Hepatocyte (in vitro differentiated cells): ENCODE measurements at regions not wholly inside any gene's neighbourhood (a gene's known extent, or its start where the extent isn't known, plus 50 kb on each side); places are given as distances from the start of the nearest gene placed in this dataset.

Experiments used
- EZH2phosphoT487 ChIP-seq: fragments of 200-600 bp; sonication (generic); IDR thresholded peaks from one replicate; pipeline ENCODE4 v1.6.1; 2018; ENCODE audit warnings: antibody characterized with exemption, mild to moderate bottlenecking, low read depth, moderate library complexity; ENCODE audit not compliant: unreplicated experiment, severe bottlenecking
- TF ChIP-seq, protein P1 (sequence below): fragments of 200-600 bp; sonication (generic); IDR thresholded peaks from 2 replicates; pipeline ENCODE4 v1.5.1; 2016; ENCODE audit warnings: antibody characterized with exemption, mild to moderate bottlenecking; ENCODE audit not compliant: poor library complexity

DNA sequence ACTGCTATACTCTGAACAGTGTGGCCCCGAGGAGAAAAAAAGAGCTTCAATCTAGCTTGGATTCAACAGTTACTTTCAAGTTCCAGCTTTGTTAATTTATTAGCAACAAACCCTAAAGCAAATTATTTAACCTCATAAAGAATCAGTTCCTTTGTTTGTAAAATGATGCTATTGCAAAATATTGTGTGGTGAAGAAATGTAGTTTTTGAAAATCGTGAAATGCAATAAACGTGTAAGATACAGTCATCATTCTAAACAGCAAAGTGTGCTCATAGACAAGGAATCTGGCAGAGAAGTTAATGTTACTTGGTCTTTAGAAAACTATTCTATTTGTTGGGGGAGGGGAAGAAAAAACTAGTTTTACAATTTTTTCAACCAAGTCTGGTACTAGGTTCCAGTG is 297.6 kb upstream of the ADGRL4 start:
- TF ChIP-seq, protein P1, sequence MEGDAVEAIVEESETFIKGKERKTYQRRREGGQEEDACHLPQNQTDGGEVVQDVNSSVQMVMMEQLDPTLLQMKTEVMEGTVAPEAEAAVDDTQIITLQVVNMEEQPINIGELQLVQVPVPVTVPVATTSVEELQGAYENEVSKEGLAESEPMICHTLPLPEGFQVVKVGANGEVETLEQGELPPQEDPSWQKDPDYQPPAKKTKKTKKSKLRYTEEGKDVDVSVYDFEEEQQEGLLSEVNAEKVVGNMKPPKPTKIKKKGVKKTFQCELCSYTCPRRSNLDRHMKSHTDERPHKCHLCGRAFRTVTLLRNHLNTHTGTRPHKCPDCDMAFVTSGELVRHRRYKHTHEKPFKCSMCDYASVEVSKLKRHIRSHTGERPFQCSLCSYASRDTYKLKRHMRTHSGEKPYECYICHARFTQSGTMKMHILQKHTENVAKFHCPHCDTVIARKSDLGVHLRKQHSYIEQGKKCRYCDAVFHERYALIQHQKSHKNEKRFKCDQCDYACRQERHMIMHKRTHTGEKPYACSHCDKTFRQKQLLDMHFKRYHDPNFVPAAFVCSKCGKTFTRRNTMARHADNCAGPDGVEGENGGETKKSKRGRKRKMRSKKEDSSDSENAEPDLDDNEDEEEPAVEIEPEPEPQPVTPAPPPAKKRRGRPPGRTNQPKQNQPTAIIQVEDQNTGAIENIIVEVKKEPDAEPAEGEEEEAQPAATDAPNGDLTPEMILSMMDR = no peak
- no peak for TF ChIP-seq EZH2phosphoT487
